NCI-H1694 treated with DMSO at 0.1 percent for 48 hours (cell line): ENCODE measurements at regions not wholly inside any gene's neighbourhood (a gene's known extent, or its start where the extent isn't known, plus 50 kb on each side); places are given as distances from the start of the nearest gene placed in this dataset.

ENCODE experiments used
- DNase-seq: peaks from one replicate; lab custom pipeline; 2025; lab: John Stamatoyannopoulos, UW

DNA sequence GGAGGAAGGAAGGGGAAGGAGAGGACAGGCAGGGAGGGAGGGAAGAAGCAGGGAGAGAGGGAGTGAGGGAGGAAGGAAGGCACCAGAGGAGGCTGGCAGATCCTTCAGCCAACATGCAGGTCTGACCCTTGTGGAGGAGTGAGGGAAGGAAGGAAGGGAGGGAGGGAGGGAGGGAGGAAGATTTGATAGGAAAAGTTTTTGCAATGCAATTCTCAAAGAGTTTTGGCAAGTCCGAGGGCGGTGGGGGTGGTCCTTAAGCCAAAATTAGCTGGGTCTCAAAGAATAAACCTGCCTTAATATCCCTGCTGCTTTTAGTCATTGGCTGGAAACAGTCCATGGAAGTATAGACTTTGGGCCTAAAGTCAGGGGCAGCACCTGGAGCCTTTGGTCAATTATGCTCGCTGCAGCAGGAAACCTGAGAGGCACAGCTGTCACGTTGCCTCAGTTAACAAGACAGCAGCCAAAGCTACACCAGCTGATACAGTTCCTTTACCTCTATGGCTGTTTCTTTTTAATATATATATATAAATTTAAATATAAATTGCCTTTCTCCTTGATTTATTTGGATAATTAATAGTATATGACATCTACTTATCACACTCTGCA lies 115.7 kb upstream of the RALGAPA2 start:
- DNase-seq = no peak

DNA sequence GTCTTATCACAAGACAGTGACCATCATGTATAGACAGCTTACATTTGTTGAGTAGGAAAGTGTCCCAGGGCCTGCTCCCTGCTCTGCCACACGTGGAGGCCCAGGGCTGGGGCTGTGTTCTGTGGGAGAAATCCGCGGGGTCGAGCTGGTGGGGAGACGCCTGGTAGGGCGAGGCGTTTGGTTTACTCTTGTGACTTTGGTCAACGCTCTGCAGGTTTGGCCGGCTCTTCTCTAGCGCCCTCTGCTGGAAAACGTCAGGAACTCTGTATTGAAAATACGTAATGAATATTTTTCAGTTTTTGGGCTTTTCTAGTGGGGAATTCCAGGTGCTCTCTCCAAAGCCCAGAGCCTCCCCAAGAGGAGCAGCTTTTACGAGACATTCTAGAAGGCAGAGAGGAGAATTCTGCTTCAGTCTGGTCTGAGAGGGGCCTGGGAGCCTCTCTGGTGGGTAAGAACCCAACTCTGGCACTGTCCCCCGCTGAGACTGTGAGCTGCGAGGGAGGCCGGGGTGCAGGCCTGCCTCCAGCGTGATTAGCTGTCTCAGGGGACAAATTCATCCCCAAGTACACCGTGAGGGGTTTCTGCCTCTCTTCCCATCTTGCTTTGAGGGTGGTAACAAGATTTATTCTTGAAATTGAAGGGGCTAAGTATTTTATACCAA lies 112.6 kb upstream of the RALGAPA2 start:
- no peak for DNase-seq

DNA sequence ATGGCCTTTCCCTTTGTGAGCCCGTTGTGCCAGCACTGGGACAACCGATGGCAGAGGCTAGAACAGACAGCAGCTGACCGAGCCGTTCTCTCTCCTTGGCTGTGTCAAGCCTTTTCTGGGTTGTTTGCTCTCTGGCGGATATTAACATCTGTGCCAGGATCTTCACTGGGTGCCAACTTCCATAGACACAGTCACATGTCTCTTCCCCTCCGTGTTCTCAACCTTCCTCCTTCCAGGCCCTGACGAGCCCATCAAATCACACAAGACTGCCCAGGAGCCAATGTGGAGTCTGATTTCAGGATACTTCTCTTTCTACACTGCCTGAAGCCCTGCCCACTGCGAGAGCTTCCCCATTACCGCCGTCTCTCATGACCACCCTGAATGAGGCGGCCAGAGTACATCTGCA lies 111.0 kb upstream of the RALGAPA2 start:
- no peak for DNase-seq

DNA sequence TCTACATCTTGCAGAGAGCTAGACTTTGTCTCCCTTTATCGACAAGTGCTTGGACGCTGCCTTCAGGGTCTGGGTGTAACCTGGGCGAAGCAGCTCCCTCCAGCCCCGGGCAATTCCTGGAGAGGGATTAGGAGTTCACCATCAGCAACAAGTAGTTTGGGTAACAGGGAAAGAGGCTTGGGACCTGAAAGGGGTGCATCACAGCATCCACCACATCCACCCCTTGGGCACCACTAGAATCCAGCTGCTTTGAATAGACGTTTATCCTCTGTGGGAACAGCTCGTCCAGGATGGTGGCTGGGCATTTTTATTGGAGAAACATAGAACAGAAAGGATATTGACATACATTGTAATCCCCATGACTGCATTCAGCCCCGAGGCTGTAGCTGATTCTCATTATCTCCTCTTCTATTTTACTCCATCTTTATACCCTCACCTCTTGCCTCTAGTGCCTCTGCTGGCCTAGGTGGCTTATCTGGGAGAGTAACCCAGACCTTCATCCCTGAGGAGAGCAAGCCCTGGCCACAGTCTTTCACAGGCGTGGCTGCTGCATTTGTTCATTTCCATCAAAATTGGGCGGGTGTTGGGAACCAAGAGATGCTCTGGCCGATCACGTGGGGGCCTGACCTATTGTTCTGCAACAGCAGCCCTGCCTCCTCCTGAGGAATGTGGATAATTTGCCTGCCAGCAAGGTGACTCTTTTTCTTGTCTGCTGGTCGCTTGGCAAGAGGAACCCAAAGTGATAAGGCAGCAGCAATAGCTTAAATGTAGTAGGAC lies 109.2 kb upstream of the RALGAPA2 start:
- no peak for DNase-seq

DNA sequence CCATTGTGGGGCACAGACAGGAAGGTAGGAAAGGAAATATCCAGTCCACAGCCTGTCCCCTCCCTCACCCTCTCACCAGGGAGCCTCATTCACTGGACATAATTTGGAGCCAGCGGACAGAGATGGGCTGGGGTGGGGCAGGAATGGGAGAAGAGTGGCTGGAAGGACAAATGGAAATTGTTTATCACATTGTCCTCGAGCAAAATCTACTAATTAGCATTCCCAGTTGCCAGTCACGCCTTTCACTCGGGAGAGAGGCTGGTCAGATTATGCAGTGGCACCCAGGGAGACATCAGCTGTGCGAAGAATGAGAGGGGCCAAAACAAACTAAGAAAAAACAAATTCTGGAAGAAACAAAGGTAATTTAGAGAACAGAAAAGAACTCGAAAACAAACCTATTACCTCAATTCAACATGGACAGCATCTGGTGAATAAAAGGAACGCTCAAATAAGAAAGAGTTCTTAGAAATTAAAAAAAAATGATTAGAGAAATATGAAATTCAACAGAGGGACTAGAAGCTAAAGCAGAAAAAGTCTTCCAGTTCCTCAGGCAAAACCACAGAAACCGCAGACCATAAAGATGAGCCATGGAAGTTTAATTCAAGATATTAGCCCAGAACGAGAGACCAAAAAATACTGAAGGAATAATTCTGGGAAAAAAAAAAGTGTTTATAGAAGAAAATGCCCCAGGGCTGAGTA lies 108.5 kb upstream of the RALGAPA2 start:
- DNase-seq = no peak

DNA sequence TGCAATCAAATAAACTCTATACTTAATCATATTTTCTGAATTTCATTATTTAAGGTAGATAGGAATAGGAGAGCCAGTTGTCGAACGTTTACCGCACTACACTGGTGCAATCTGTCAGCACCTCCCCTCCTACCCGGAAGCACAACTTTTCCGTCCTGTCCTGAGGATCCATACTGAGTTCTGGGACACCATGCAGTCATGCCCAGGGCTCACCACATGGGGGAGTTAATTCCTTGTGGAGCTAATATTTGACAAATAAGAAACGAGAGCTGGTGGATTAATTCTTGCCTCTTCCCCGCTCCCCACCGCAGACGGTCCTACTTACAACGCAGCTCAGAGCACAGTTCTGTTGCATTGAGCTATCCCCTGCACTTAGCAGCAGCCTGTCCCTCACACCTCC lies 107.7 kb upstream of the RALGAPA2 start:
- peak; percentile 7 for DNase-seq

DNA sequence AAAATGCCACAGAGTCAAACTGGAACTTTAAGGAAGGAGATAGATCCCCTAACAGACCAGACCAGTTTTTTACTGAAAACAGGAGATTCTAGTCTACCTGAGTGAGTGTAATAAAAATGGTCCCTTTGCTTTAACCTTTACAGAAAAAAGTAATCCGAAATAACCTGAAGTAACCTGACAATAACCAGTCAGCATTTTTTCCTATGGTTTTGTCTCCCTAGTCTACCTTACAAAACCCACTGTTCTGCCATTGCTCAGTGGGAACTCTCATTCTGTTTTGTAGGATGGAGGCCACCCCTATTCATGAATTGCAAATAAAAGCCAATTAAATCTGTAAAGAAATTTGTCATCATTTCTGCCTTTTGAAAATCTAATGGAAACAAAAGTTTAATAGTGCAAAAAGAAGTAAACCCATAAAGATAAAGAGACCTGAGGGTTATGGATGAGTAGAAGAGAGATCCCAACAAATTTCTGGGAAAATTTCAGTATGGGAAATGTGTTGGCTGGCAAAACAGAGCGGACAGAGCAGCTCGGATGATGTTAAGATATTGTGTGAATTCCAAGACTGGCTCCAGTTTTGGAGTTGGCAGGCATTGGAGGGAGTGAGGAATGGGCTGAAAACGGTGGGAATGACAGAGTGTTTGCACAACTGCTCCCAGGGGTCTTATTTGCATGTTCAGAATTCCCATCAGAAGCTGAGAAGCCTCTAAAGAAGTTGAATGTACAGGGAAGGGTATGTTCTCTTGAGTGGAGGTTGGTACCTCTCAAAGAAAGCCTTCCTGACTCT lies 104.7 kb upstream of the RALGAPA2 start:
- DNase-seq = no peak

DNA sequence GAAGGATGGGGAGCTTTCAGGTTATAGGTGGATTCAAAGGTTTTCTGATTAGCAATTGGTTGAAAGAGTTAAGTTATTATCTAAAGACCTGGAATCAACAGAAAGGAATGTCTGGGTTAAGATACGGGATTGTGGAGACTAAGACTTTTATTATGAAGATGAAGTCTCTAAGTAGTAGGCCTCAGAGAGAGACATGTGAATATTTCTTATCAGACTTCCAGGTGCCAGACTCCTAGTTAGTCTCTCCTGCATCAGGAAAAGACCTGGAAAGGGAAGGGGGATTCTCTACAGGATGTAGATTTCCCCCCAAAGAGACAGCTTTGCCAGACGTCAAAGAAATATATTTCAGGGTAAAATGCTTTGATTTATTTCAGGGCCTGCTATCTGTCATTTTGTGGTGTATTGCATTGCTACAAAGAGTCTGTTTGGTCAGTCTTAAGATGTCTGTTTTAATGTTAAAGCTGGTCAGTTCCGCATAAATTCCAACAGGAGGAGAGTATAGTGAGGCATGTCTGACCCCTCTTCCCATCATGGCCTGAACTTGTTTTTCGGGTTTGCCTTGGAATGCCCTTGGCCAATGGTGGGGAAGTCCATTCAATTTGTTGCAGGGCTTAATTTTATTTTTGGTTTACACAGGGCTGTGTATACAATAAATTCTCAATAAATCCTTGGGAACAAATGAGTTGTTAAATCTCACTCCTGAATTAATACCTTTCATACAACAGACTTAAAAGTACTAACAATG lies 103.4 kb upstream of the RALGAPA2 start:
- DNase-seq = no peak

DNA sequence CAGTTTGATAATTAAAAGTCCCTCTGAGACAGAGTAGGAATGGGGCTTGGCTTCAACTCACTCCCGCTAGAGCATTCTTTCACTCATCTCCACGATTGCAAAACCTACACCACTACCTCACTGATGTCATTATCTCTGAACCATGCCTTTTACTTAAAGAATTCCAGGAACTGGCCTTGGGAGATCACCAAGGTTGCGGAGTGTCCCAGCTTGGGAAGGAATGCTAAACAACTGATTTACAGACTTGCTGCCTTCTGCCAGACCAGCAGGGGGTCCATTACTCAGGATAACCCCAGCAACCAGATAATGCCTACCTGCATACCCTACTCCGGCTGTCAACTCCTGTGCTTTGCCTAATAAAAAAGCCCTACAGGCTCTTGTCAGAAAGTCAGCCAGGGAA lies 102.2 kb upstream of the RALGAPA2 start:
- no peak for DNase-seq

DNA sequence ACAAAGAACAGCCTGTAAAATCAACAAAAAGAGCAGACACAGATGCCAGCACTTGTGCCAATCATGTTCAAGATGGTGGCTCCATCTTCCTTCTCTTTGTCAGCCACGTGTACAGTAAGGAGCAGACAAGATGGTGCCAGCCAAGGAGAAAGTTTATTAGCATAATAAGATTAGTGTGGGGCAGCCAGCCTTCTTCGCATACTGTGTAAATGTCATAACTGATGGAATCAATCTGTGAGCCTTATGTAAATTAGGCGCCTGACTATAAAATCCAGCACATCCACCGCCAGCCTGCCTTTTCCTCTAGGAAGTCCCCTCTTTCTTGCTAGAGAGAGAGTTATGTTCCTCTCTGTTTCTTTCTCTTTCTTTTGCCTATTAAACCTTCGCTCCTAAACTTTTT lies 99.7 kb upstream of the RALGAPA2 start:
- no peak for DNase-seq

DNA sequence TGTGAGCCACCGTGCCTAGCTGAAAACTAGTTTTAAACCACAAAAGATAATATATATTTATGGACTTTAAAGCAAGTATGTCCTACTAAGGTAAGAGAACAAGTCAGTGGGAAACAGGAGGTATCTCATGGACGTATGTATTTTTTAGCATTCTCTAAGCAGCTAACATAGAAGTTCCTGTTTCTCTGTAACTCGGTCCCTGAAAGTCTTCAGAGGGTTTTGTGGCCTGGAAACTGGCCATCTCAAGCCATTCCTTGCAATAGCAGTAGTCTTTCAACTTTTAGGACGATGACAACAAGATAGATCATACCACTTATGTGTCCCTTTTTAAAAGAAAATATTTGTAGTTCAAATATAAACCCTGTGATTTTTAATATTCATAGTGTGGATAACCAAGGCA lies 95.6 kb upstream of the RALGAPA2 start:
- no peak for DNase-seq

DNA sequence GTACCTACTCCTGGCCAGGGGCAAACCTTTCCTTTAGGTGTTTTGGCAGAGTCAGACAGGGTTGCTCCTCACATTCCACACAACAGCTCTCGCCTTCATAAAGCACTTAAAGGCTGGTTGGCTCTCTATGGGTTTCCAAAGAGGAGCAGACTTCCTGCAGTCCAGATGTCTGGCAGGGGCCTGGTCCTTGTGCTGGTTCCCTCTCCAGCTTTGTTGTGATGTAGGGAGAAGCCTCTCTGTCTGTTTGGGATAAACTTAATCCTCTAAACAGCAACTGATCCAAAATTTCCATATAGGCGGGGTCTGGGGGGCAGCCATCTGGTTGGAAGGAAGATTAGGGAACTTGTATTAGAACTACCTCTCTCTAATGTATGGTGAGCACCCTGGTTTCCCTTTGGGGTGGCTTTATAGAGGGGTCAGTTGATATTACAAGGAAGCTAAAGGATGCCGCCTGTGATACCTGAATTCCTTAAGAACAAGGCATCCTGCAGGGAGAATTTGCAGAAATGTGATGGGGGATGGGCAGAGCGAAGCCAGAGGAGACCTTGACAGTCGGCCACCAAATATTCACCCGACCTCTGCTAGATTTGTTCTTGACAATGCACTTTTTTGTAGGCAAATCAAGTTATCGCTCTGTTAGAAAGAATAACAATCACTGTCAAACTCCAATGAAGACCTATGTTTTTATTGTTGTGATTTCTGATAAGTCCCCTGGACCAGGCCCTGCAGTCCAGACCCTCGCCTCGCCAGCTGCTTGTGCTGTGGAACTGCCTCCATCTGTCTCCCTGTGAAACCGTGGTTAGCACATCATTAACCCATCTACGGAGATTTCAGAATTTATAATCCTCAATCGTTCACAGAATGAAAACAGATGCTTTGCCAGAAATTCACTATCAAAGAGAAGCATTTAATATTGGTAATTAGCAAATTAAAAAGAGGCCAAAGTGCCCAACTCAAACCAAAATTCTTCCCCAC lies 94.0 kb upstream of the RALGAPA2 start:
- no peak for DNase-seq

DNA sequence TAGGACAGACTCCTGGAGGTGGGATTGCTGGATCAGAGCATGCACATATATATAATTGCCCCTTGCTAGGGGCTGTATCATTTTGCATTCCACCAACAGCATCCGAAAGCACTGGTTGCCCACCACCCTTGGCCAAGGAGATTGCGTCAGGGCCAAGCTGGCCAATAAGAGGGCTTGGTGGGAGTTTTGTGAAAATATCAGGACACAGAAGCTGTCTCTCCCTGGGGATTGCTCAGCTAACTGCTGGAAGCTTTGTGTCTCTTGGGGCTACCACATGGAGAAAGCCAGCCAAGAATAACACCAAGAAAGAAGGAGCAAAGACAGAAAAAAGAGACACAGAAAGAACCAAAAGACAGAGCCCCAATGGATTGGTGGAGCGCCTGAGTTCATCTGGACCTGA lies 90.6 kb upstream of the RALGAPA2 start:
- DNase-seq = no peak

DNA sequence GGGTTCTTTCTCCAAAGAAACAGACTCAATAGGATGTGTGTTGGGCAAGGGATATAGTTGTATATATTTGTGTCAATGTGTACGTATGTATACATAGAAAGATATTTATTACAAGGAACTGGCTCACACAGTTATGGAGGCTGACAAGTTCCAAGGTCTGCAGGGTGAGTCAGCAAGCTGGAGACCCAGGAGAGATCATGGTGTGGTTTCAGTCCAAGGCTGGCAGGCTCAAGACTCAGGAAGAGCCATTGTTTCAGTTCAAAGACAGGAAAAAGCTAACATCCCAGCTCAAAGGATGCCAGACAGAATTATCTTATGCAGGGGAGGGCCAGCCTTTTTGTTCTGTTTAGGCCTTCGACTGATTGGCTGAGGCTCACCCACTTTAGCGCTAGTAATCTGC lies 89.9 kb upstream of the RALGAPA2 start:
- no peak for DNase-seq

DNA sequence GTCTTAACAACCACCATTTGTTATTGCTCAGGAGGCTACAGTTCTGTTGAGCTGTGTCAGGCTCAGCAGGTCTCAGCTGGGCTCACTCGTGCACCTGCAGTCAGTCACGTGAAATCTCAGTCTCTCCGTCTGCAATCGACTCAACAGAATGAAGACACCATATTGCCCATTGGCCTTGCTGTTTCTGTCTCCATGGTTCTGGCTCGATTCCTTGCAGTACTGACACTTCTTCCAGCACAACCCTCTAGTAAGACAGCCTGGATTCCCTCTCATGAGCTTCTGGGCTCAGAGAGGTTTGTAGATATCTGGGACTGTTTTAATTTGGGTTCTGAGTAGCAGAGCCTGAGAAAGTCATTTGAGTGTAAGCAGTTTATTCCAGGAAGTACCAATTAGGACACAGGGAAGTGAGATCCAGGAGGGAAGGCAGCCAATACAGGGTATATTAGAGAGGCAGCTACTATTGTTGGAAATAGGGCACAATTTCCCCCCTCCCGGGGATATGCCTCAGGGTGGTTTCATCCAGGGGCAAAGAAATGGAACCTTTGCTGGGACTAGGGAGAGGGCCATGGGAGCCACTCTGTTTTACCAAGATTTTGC lies 87.4 kb upstream of the RALGAPA2 start:
- no peak for DNase-seq

DNA sequence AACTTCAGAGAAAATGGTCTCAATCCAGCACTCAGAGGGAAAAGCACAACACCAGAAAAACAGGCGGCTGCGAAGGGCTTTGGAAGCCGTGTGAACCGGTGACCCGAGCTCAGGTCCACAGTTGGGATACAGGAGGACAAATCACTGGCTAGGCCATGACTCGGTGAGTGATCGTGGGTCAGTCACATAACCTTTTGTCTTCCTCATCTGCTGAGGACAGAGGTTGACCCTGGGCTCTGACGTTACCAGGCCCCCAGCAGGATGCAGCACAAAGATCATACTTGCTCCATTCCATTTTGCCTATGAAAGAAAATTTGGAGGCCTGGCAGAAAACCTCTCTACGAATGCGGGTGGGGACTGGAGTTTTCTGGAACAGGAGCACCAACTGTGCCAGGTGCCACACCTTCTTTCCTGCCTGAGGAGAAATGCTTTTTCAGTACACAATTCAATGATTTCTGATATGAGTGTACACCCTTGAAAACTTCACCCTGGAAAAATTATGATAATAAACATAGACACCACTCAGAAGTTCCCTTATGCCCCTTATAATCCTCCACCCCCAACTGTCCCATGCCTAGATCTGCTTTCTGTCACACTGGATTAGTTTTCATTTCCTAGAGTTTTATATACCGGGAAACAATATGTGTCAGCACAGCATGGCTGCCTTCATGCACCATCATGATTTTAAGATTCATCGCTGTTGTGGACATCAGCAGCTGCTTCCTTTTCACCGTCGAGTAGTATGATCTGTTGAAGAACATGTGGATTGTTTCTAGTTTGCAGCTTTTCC lies 85.3 kb upstream of the RALGAPA2 start:
- DNase-seq = no peak

DNA sequence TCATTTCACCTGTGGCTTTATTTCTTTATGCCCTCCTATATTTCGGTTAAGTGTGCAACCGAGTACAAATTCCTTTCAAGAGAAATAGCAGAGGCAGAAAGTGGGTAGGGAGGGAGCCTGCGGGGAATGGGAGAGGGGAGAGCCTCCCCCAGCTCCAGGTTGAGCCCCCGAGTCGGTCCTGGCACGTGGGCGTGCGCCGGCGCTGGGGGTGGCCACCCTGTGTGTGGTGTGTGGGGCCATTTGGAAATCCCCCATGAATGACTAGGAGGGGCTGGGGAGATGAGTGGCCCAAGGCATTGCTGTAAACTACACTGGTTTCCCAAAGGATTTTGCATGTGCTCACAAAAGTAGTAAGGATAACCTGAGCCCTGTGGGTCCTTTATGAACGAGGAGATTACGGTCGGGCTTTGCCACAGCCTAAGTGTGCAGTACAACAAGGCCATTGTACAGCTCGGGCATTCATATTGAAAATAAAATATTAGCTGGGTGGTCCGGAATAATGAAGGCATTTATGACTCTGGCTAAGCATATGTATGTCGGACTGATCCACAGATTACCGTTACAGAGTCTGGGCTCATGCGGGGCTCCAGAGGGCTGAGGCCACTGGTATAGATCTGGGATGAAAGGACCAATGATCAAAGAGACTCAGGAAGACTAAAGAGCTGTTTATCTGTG lies 84.5 kb upstream of the RALGAPA2 start:
- no peak for DNase-seq

DNA sequence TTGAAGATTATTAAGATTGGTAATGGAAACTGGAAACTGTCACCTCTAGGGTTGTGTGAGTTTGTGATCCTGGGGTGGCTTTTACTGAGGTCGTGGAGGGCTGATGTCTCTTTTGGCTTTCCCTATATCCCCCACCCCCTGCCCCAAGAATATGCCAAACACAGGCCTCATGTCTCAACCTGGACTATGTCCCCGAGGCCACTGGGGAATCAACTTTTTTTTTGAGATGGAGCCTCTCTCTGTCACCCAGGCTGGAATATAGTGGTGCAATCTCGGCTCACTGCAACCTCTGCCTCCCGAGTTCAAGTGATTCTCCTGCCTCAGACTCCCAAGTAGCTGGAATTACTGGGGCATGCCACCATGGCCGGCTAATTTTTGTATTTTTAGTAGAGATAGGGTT lies 83.3 kb upstream of the RALGAPA2 start:
- no peak for DNase-seq
